Prostate gland (tissue), 2 donors: ENCODE measurements at regions not wholly inside any gene's neighbourhood (a gene's known extent, or its start where the extent isn't known, plus 50 kb on each side); places are given as distances from the start of the nearest gene placed in this dataset.

Experiments used
- DNase-seq: peaks from one replicate; pipeline ENCODE4 v3.0.0-alpha.2; 2019; ENCODE audit warnings: low spot score
- H3K27ac ChIP-seq, 2 donors: fragments of 200-600 bp; sonication (generic); 2 replicates each; pipeline ENCODE4 v1.5.1; 2017 to 2019
- H3K27me3 ChIP-seq: fragments of 200-600 bp; sonication (generic); replicated peaks from 2 replicates; pipeline ENCODE4 v1.5.1; 2019; ENCODE audit not compliant: insufficient read depth
- H3K36me3 ChIP-seq, 2 donors: fragments of 200-600 bp; sonication (generic); 1 replicate in 1 of 2; 2 replicates in 1 of 2; pipeline versions ENCODE4 v1.5.1 to v1.8.1; 2017 to 2019
- H3K4me1 ChIP-seq: fragments of 200-600 bp; sonication (generic); replicated peaks from 2 replicates; pipeline ENCODE4 v1.5.1; 2019
- H3K4me3 ChIP-seq, 2 donors: fragments of 200-600 bp; sonication (generic); 2 replicates each; pipeline ENCODE4 v1.5.1; 2017 to 2019
- H3K9me3 ChIP-seq: fragments of 200-600 bp; sonication (generic); 2 replicates; pipeline ENCODE4 v1.5.1; 2017
- CTCF ChIP-seq, 4 experiments: fragments of 200-600 bp in 2 of 4; fragments of 450-650 bp in 2 of 4; sonication (generic) in 2 of 4; IDR thresholded peaks; 1 replicate in 3 of 4; 2 replicates in 1 of 4; pipeline ENCODE4 v1.5.1; 2016 to 2019; ENCODE audit warnings: antibody characterized with exemption in 4 of 4, mild to moderate bottlenecking in 2 of 4, moderate library complexity in 2 of 4
- POLR2A ChIP-seq: fragments of 450-650 bp; IDR thresholded peaks from one replicate; pipeline ENCODE4 v1.6.1; 2016; ENCODE audit warnings: antibody characterized with exemption, mild to moderate bottlenecking
- POLR2AphosphoS5 ChIP-seq: sonication (generic); formaldehyde crosslinking; IDR thresholded peaks from one replicate; pipeline ENCODE4 v1.6.1; 2017; ENCODE audit warnings: antibody characterized with exemption
- WGBS: methylation state at CpG from one replicate; pipeline ENCODE4 v1.1.5; 2018; 5-methylcytosine and 5-hydroxymethylcytosine counted together
- intact Hi-C: fragments of 100-400 bp; cut with DNase I; formaldehyde crosslinking; loops from one replicate; pipeline ENCODE4 v1.14.2; 2022

- Histone ChIP-seq H3K4me3 (no peak overlapping the region), H3K27ac (no peak overlapping the region), H3K36me3 (no peaks in the 10 kb centered on the region), H3K4me1 (no peaks in the 10 kb centered on the region), H3K9me3 (no peaks in the 10 kb centered on the region), H3K27me3 (no peaks in the 10 kb centered on the region)
- intact Hi-C loops, result no loop called here
- no peak for TF ChIP-seq POLR2A
- no peak for DNase-seq
- WGBS, result 67% methylated on average over 4 of the region's 4 CpGs
These were observed 225.1 kb downstream of the TBX18 start for GRCh38 chr6:84539122-84539856.

GRCh38 chr6:84536885-84537638 is 227.3 kb downstream of the TBX18 start:
- no peak for TF ChIP-seq POLR2A
- TF ChIP-seq CTCF (IDR thresholded peaks at IDR 0.05), result no peak
- TF ChIP-seq POLR2AphosphoS5, result no peak
- Histone ChIP-seq H3K4me3 (no peak overlapping the region), H3K9me3 (no peaks in the 10 kb centered on the region), H3K27me3 (no peaks in the 10 kb centered on the region), H3K36me3 (no peaks in the 10 kb centered on the region), H3K4me1 (no peaks in the 10 kb centered on the region), H3K27ac (no peak overlapping the region)
- 64% methylated on average over 4 of the region's 4 CpGs for WGBS
- no peak for DNase-seq
- intact Hi-C loops, result no loop called here

GRCh38 chr6:84528201-84528600 is 236.2 kb downstream of the TBX18 start:
- intact Hi-C loops, result no loop called here
- DNase-seq, result no peak
- Histone ChIP-seq H3K36me3 (no peaks in the 10 kb centered on the region), H3K9me3 (no peaks in the 10 kb centered on the region), H3K4me1 (no peaks in the 10 kb centered on the region), H3K27ac (no peak overlapping the region), H3K4me3 (no peak overlapping the region), H3K27me3 (no peaks in the 10 kb centered on the region)
- TF ChIP-seq POLR2AphosphoS5, result no peak
- no peak for TF ChIP-seq POLR2A
- no peak for TF ChIP-seq CTCF (IDR thresholded peaks at IDR 0.05)

GRCh38 chr6:84526631-84527030 is 237.8 kb downstream of the TBX18 start:
- no peak for TF ChIP-seq CTCF (IDR thresholded peaks at IDR 0.05)
- no peak for TF ChIP-seq POLR2AphosphoS5
- TF ChIP-seq POLR2A, result no peak
- Histone ChIP-seq H3K36me3 (no peaks in the 10 kb centered on the region), H3K27me3 (no peaks in the 10 kb centered on the region), H3K4me3 (no peak overlapping the region), H3K27ac (no peak overlapping the region), H3K9me3 (no peaks in the 10 kb centered on the region), H3K4me1 (no peaks in the 10 kb centered on the region)
- DNase-seq, result no peak
- 57% methylated on average over 2 of the region's 2 CpGs for WGBS
- intact Hi-C loops, result no loop called here

- intact Hi-C loops, result no loop called here
- H3K27me3 ChIP-seq, result no peaks in the 10 kb centered on the region
- no peak overlapping the region for H3K4me3 ChIP-seq
- no peak for DNase-seq
- 60% methylated on average over 2 of the region's 2 CpGs for WGBS
- no peak overlapping the region for H3K27ac ChIP-seq
- no peaks in the 10 kb centered on the region for H3K36me3 ChIP-seq
- no peaks in the 10 kb centered on the region for H3K9me3 ChIP-seq
- no peaks in the 10 kb centered on the region for H3K4me1 ChIP-seq
- TF ChIP-seq POLR2AphosphoS5 (no peak), POLR2A (no peak), CTCF (IDR thresholded peaks at IDR 0.05) (no peak)
These were observed 238.5 kb downstream of the TBX18 start for GRCh38 chr6:84525907-84526306.
